ENCODE measurements at regions not wholly inside any gene's neighbourhood (a gene's known extent, or its start where the extent isn't known, plus 50 kb on each side); places are given as distances from the start of the nearest gene placed in this dataset.

- no peak for DNase-seq (ENCODE audit: low spot score)
- Mint-ChIP-seq H3K4me1 (ENCODE audit: low read depth) (peaks cover 6% of the 10 kb centered on the region), H3K27ac (ENCODE audit: unreplicated experiment) (no peak overlapping the region), H3K27me3 (ENCODE audit: low read depth) (no peaks in the 10 kb centered on the region), H3K36me3 (ENCODE audit: low read depth) (no peaks in the 10 kb centered on the region), H3K4me3 (ENCODE audit: unreplicated experiment) (no peak overlapping the region), H3K9me3 (ENCODE audit: low read depth) (peaks cover 4% of the 10 kb centered on the region)
- TF ChIP-seq CTCF (IDR thresholded peaks at IDR 0.05), result no peak
Observed at GRCh38 chr7:41114691-41115090, 588.2 kb downstream of the INHBA start.

- Mint-ChIP-seq H3K36me3 (ENCODE audit: low read depth) (no peaks in the 10 kb centered on the region), H3K27me3 (ENCODE audit: low read depth) (no peaks in the 10 kb centered on the region), H3K9me3 (ENCODE audit: low read depth) (no peaks in the 10 kb centered on the region), H3K4me3 (ENCODE audit: unreplicated experiment) (no peak overlapping the region), H3K4me1 (ENCODE audit: low read depth) (peaks cover 10% of the 10 kb centered on the region), H3K27ac (ENCODE audit: unreplicated experiment) (no peak overlapping the region)
- no peak for DNase-seq (ENCODE audit: low spot score)
- TF ChIP-seq CTCF (IDR thresholded peaks at IDR 0.05), result no peak
Observed at GRCh38 chr7:41114131-41114530, 588.8 kb downstream of the INHBA start.

DNA sequence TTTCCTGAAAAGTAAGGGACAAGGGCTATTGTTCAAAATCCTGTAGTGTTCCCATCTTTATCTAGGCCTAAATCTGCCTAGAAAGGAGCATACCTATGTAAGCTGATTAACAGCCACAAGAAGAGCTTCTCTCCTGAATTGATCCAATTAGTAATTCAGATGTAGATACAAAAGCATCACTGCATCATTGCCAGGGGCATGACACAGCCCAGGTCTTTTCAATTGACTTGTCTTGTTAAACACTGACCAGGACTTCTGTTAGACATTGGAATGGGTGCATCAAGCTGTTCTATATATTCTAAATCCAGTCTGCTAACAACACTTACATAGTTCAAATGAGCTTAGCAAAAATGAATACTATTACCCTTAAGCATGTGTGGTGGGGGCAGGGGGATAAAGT, 589.2 kb downstream of the INHBA start:
- H3K27me3 Mint-ChIP-seq (ENCODE audit: low read depth), result no peaks in the 10 kb centered on the region
- no peak overlapping the region for H3K4me3 Mint-ChIP-seq (ENCODE audit: unreplicated experiment)
- H3K27ac Mint-ChIP-seq (ENCODE audit: unreplicated experiment), result no peak overlapping the region
- TF ChIP-seq CTCF (IDR thresholded peaks at IDR 0.05), result no peak
- H3K4me1 Mint-ChIP-seq (ENCODE audit: low read depth), result peaks cover 14% of the 10 kb centered on the region
- no peaks in the 10 kb centered on the region for H3K36me3 Mint-ChIP-seq (ENCODE audit: low read depth)
- DNase-seq (ENCODE audit: low spot score), result no peak
- H3K9me3 Mint-ChIP-seq (ENCODE audit: low read depth), result no peaks in the 10 kb centered on the region

GRCh38 chr7:41110186-41110585, 592.7 kb downstream of the INHBA start:
- Mint-ChIP-seq H3K9me3 (ENCODE audit: low read depth) (no peaks in the 10 kb centered on the region), H3K27me3 (ENCODE audit: low read depth) (no peaks in the 10 kb centered on the region), H3K36me3 (ENCODE audit: low read depth) (no peaks in the 10 kb centered on the region), H3K4me1 (ENCODE audit: low read depth) (peaks cover 27% of the 10 kb centered on the region), H3K27ac (ENCODE audit: unreplicated experiment) (no peak overlapping the region), H3K4me3 (ENCODE audit: unreplicated experiment) (no peak overlapping the region)
- DNase-seq (ENCODE audit: low spot score), result no peak
- no peak for TF ChIP-seq CTCF (IDR thresholded peaks at IDR 0.05)

DNA sequence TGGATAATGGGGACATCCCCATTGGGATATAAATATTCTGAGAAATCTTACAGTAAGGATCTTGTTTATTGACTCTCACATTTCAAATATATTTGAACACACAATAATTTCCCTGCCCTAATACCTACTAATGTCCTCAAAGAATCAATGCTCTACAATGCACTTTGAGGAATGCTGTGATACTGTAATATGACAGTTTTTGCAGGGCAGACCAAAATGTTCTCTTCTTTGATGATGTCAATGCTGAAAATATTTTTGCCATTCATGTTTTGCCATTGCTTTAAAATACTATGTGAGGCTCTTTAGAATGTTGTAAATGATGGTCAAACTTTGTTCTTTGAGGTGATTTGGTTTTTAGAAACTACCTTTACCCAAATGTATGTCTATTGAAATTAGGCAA, 594.1 kb downstream of the INHBA start:
- Mint-ChIP-seq H3K27me3 (ENCODE audit: low read depth) (no peaks in the 10 kb centered on the region), H3K9me3 (ENCODE audit: low read depth) (no peaks in the 10 kb centered on the region), H3K4me1 (ENCODE audit: low read depth) (peaks cover 34% of the 10 kb centered on the region), H3K4me3 (ENCODE audit: unreplicated experiment) (no peak overlapping the region), H3K36me3 (ENCODE audit: low read depth) (no peaks in the 10 kb centered on the region), H3K27ac (ENCODE audit: unreplicated experiment) (no peak overlapping the region)
- TF ChIP-seq CTCF (IDR thresholded peaks at IDR 0.05), result no peak
- no peak for DNase-seq (ENCODE audit: low spot score)
